GM10266 (cell line): ENCODE measurements at regions not wholly inside any gene's neighbourhood (a gene's known extent, or its start where the extent isn't known, plus 50 kb on each side); places are given as distances from the start of the nearest gene placed in this dataset.
A peak's percentile ranks its signal among the peaks of the same experiment; 100 is the strongest.

Source experiments
- DNase-seq: peaks from one replicate; pipeline ENCODE4 v3.0.0; 2012; ENCODE audit errors: extremely low spot score
- CTCF ChIP-seq: IDR thresholded peaks from 2 replicates; pipeline ENCODE4 v1.5.1; 2012; ENCODE audit warnings: mild to moderate bottlenecking, low read depth; ENCODE audit not compliant: control insufficient read depth, insufficient read depth; ENCODE audit errors: missing control alignments

- TF ChIP-seq CTCF: no peak
- no peak for DNase-seq
Observed at GRCh38 chr16:85436636-85437165, 176.4 kb upstream of the GSE1 start.

- DNase-seq: no peak
- no peak for TF ChIP-seq CTCF
Observed at GRCh38 chr16:85437166-85438052, 175.7 kb upstream of the GSE1 start.

DNA sequence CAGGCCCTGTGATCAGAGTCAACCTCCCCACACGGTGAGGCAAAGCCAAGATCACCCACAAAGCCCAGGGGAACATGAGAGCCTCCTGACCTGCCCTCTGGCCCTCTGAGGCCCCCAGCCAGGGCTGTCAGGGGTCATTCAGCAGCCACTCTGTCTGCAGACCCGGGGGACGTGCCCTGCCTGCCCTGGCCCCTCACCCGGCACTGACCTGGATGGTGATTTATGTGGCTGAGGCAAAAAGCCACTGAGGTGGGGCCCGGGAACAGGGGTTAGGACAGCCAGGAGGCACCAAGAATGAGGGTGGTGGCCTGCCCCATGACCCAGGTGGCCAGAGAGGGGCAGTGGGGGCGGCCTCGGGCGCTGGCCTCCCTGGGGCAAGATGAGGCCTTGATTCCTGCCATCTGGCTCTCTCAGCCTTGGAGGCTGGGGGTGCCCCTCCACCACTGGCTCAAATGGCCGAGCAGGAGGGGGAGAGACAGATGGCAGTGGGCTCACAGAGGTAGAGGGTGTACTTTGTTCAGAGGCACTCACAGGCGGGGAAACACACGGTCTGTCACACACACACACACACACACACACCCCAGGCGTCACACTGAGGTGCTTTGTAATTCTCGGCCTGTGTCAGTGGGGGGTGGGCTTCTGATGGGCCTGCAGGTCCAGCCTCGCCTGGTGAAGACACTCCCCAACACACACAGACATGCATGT lies 174.0 kb upstream of the GSE1 start:
- DNase-seq: no peak

GRCh38 chr16:85440744-85441143 lies 172.4 kb upstream of the GSE1 start:
- TF ChIP-seq CTCF: no peak

More for the DNA sequence above, 174.0 kb upstream of the GSE1 start:
- no peak for TF ChIP-seq CTCF

GRCh38 chr16:85441189-85441889 lies 171.8 kb upstream of the GSE1 start:
- TF ChIP-seq CTCF: peak; percentile 33
- no peak for DNase-seq

More at GRCh38 chr16:85440744-85441143, 172.4 kb upstream of the GSE1 start:
- no peak for DNase-seq

DNA sequence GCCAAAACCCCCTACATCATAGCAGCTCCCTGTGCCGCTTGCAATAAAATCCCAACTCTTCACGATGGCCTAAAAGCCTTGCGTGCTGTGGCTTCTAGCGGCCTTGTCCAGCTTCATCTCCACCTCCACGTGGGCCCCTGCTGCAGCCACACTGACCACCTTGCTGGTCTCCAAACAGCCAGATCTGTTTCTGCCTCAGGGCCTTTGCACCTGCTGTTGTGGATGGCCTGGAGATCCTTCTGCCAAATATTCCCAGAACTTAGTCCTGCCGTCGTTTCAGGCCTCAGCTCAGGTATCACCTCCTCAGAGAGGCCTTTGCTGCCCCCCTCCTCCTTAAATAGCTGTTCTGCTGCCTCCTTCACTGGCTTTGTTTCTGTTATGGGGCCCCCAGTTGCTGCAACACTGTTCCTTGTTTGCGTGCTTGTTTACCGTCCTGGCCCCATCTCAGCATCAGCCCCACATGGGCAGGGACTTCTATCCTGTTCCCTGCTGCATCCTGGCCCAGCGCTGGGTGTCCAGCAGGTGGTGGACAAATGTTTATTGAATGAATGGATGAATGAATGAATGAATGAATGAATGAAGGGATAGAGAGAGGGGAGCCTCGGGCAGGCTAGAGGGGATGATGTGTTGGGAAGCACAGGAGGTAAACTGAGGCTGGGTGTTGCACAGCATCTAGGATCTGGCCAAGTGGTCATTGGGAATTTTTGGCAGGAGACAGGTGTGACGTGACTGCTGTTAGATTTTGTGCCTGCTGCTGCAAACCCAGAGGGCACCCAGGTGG lies 171.0 kb upstream of the GSE1 start:
- no peak for TF ChIP-seq CTCF
- no peak for DNase-seq
